Right lobe of liver (tissue), 6 donors: ENCODE measurements at regions not wholly inside any gene's neighbourhood (a gene's known extent, or its start where the extent isn't known, plus 50 kb on each side); places are given as distances from the start of the nearest gene placed in this dataset.
A peak's percentile ranks its signal among the peaks of the same experiment; 100 is the strongest.

Experiments used
- ATAC-seq, 4 donors: fragments of 200-7000 bp; cut with Tn5 transposase; one replicate each; pipeline ENCODE4 v1.9.1; 2020; ENCODE audit warnings: mild to moderate bottlenecking in 4 of 4, moderate library complexity in 4 of 4
- DNase-seq, 3 donors: peaks; one replicate each; pipeline ENCODE4 v3.0.0-alpha.2; 2020
- H3K27ac ChIP-seq, 3 donors: fragments of 200-600 bp; one replicate each; pipeline ENCODE4 v1.8.0; 2022
- H3K27me3 ChIP-seq, 2 donors: fragments of 200-600 bp; one replicate each; pipeline ENCODE4 v1.8.0; 2022
- H3K36me3 ChIP-seq, 4 donors: fragments of 200-600 bp; sonication (generic) in 1 of 4; one replicate each; pipeline versions ENCODE4 v1.5.1 to v1.8.0; 2017 to 2022; ENCODE audit warnings: control low read depth in 1 of 4
- H3K4me1 ChIP-seq, 4 donors: fragments of 200-600 bp; sonication (generic) in 1 of 4; one replicate each; pipeline versions ENCODE4 v1.5.1 to v1.8.0; 2017 to 2022; ENCODE audit warnings: control low read depth in 1 of 4
- H3K4me3 ChIP-seq, 3 donors: fragments of 200-600 bp; one replicate each; pipeline ENCODE4 v1.8.0; 2022
- H3K9me3 ChIP-seq, 4 donors: fragments of 200-600 bp; sonication (generic) in 1 of 4; one replicate each; pipeline versions ENCODE4 v1.5.1 to v1.8.0; 2017 to 2022; ENCODE audit warnings: control low read depth in 1 of 4
- CTCF ChIP-seq, 4 donors: fragments of 200-600 bp in 3 of 4; fragments of 450-650 bp in 1 of 4; IDR thresholded peaks; one replicate each; pipeline versions ENCODE4 v1.5.1 to v1.8.0; 2016 to 2022; ENCODE audit warnings: antibody characterized with exemption in 4 of 4, mild to moderate bottlenecking in 2 of 4
- POLR2A ChIP-seq: fragments of 450-650 bp; IDR thresholded peaks from one replicate; pipeline ENCODE4 v1.6.1; 2017; ENCODE audit warnings: antibody characterized with exemption, mild to moderate bottlenecking
- WGBS: methylation state at CpG from one replicate; pipeline ENCODE4 v1.1.6; 2018; ENCODE audit warnings: low coverage, low lambda C conversion rate; ENCODE audit not compliant: insufficient coverage; ENCODE audit errors: missing lambda C conversion rate; 5-methylcytosine and 5-hydroxymethylcytosine counted together
- intact Hi-C, 2 donors: fragments of 100-400 bp; cut with DNase I; formaldehyde crosslinking; loops; one replicate each; pipeline versions ENCODE4 v1.11.2 to v1.14.1; 2022
- donor health status: DM: no; HTN: yes; CAD: no.
- donor health status: DM: no; HTN: no; CAD: no.
- donor health status: DM: no; HTN: no; CAD: no.
- donor health status: DM: no; HTN: yes; CAD: no.
- donor health status: DM: no; HTN: yes; CAD: no.

DNA sequence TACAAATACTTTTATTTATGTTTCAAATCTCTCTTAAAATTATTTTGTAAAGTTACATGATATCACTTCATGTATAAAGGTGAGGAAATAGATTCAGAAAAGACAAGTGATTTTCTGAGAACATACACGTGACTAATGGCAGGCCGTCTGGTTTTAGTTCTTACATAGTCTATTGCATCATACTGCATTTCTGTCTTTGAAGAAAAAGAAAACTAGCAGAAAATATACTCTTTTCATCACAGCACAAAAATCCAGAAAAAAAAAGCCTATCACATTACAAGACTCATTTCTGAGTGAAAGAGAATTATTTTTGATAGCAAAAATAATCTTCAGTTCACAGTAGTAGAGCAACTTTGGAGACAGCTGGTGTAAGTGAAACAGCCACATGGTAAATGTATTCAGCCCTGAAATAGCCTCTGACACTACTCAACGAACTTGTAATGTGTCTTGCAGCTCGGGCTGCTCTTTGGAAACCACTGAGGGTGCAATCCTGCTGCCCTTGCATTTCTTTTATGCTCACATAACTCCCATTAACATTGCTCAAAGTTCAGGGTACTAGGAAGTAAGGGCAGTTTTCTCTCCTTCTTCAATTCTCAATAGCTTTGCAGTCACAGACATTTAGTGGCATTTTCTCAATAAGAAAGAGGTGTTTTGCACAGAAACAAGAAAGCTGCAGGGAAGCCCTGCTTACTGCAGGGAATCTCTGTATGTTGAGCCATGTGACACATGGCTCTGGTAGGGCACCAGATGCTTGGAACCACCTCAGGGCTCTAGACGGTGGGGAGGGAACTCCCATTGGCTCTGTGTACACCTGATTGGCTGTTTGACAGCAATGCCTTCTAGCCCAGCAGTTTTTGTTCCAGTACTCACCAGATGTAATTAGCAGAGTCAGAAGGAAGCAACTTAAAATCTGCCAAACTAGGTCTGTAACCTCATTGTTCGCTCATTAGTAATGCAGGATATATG lies 845.3 kb upstream of the PTPRD start:
- ATAC-seq = no peak
- Histone ChIP-seq H3K9me3 (no peaks in the 10 kb centered on the region), H3K27me3 (no peaks in the 10 kb centered on the region), H3K27ac (no peak overlapping the region), H3K4me1 (no peaks in the 10 kb centered on the region), H3K4me3 (no peak overlapping the region), H3K36me3 (no peaks in the 10 kb centered on the region)
- 19% methylated on average over 6 of the region's 6 CpGs for WGBS
- TF ChIP-seq POLR2A (no peak), CTCF (IDR thresholded peaks at IDR 0.05) (no peak)
- DNase-seq = no peak
- intact Hi-C loops = no loop called here

GRCh38 chr9:11469745-11470144 lies 856.9 kb upstream of the PTPRD start:
- no peaks in the 10 kb centered on the region for H3K9me3 ChIP-seq
- 63% methylated on average over 1 of the region's 1 CpG for WGBS
- no peaks in the 10 kb centered on the region for H3K4me1 ChIP-seq
- intact Hi-C loops = no loop called here
- ATAC-seq (no peak), DNase-seq (no peak)
- H3K27ac ChIP-seq = no peak overlapping the region
- no peaks in the 10 kb centered on the region for H3K36me3 ChIP-seq
- TF ChIP-seq CTCF (IDR thresholded peaks at IDR 0.05) = no peak
- no peak for TF ChIP-seq POLR2A
- no peaks in the 10 kb centered on the region for H3K27me3 ChIP-seq
- no peak overlapping the region for H3K4me3 ChIP-seq

- DNase-seq (no peak), ATAC-seq (no peak)
- Histone ChIP-seq H3K9me3 (no peaks in the 10 kb centered on the region), H3K36me3 (no peaks in the 10 kb centered on the region), H3K4me3 (no peak overlapping the region), H3K4me1 (no peaks in the 10 kb centered on the region), H3K27ac (no peak overlapping the region), H3K27me3 (no peaks in the 10 kb centered on the region)
- no CpG with 5 or more reads among the region's 9 CpGs for WGBS
- TF ChIP-seq POLR2A (no peak), CTCF (IDR thresholded peaks at IDR 0.05) (no peak)
- intact Hi-C loops = no loop called here
These were observed 858.5 kb upstream of the PTPRD start for GRCh38 chr9:11471321-11471720.

GRCh38 chr9:11500780-11501179 lies 888.0 kb upstream of the PTPRD start:
- intact Hi-C loops = no loop called here
- H3K4me1 ChIP-seq = no peaks in the 10 kb centered on the region
- ATAC-seq (no peak), DNase-seq (peak in 1 of 3 donors; percentile 39)
- 55% methylated on average over 8 of the region's 9 CpGs for WGBS
- TF ChIP-seq POLR2A (no peak), CTCF (IDR thresholded peaks at IDR 0.05) (no peak)
- H3K36me3 ChIP-seq = no peaks in the 10 kb centered on the region
- no peaks in the 10 kb centered on the region for H3K9me3 ChIP-seq
- no peak overlapping the region for H3K4me3 ChIP-seq
- H3K27ac ChIP-seq = no peak overlapping the region
- H3K27me3 ChIP-seq = no peaks in the 10 kb centered on the region
